ENCODE measurements at regions not wholly inside any gene's neighbourhood (a gene's known extent, or its start where the extent isn't known, plus 50 kb on each side); places are given as distances from the start of the nearest gene placed in this dataset.
"Not testable (repeated sequence)": the region's sequence is repeated elsewhere in the genome, so short reads cannot be mapped to it uniquely, and the experiment has no call there.

- DNase-seq = no peak
Measured at GRCh38 chr4:112708772-112709171, 71.8 kb downstream of the LARP7 start.

GRCh38 chr4:112714922-112715901, 78.3 kb downstream of the LARP7 start:
- no peak for DNase-seq

- no peak for DNase-seq
Measured at GRCh38 chr4:112717856-112718255, 80.9 kb downstream of the LARP7 start.

GRCh38 chr4:112721627-112722026, 84.7 kb downstream of the LARP7 start:
- no peak for DNase-seq

GRCh38 chr4:112726041-112726440, 89.1 kb downstream of the LARP7 start:
- DNase-seq = no peak

GRCh38 chr4:112727728-112728127, 90.8 kb downstream of the LARP7 start:
- not testable (repeated sequence) for DNase-seq

- DNase-seq = no peak
Measured at GRCh38 chr4:112731715-112732114, 94.8 kb downstream of the LARP7 start.

- no peak for DNase-seq
Measured at GRCh38 chr4:112732142-112732541, 95.2 kb downstream of the LARP7 start.

GRCh38 chr4:112735474-112735951, 98.6 kb downstream of the LARP7 start:
- DNase-seq = no peak

- DNase-seq = no peak
Measured at GRCh38 chr4:112736718-112737135, 99.8 kb downstream of the LARP7 start.

GRCh38 chr4:112739442-112739841, 102.5 kb downstream of the LARP7 start:
- no peak for DNase-seq

GRCh38 chr4:112747036-112747435, 110.1 kb downstream of the LARP7 start:
- DNase-seq = no peak

- DNase-seq = no peak
Measured at GRCh38 chr4:112748352-112748878, 111.5 kb downstream of the LARP7 start.

- DNase-seq = not testable (repeated sequence)
Measured at GRCh38 chr4:112750749-112751148, 113.8 kb downstream of the LARP7 start.

- no peak for DNase-seq
Measured at GRCh38 chr4:112751447-112751846, 114.5 kb downstream of the LARP7 start.

GRCh38 chr4:112752061-112752460, 115.1 kb downstream of the LARP7 start:
- DNase-seq = no peak

GRCh38 chr4:112752510-112752909, 115.6 kb downstream of the LARP7 start:
- DNase-seq = no peak

- DNase-seq = no peak
Measured at GRCh38 chr4:112753333-112753732, 116.4 kb downstream of the LARP7 start.

GRCh38 chr4:112759313-112759712, 122.4 kb downstream of the LARP7 start:
- no peak for DNase-seq

- peak; percentile 44 for DNase-seq
Measured at GRCh38 chr4:112765317-112765974, 128.5 kb downstream of the LARP7 start.

GRCh38 chr4:112766422-112766821, 129.5 kb downstream of the LARP7 start:
- DNase-seq = peak; percentile 49

GRCh38 chr4:112767386-112767785, 130.4 kb downstream of the LARP7 start:
- no peak for DNase-seq

GRCh38 chr4:112770114-112770513, 133.2 kb downstream of the LARP7 start:
- no peak for DNase-seq

Data from tongue (tissue), 1 donor.